ENCODE measurements at regions not wholly inside any gene's neighbourhood (a gene's known extent, or its start where the extent isn't known, plus 50 kb on each side); places are given as distances from the start of the nearest gene placed in this dataset.

- no peaks in the 10 kb centered on the region for H3K36me3 Mint-ChIP-seq
- H3K4me3 Mint-ChIP-seq, result no peak overlapping the region
- ChIA-PET CTCF (no interaction called here), POLR2A (no interaction called here)
- no peaks in the 10 kb centered on the region for H3K4me1 Mint-ChIP-seq (ENCODE audit: low read depth)
- intact Hi-C loops (cut with micrococcal nuclease), result no loop called here
- H3K27ac Mint-ChIP-seq, result no peak overlapping the region
- no peaks in the 10 kb centered on the region for H3K9me3 Mint-ChIP-seq
- no peak for DNase-seq
- H3K27me3 Mint-ChIP-seq, result no peaks in the 10 kb centered on the region
These were observed 195.0 kb upstream of the CLNK start for GRCh38 chr4:10879411-10880110.

- Mint-ChIP-seq H3K4me3 (no peak overlapping the region), H3K27ac (no peak overlapping the region), H3K27me3 (no peaks in the 10 kb centered on the region), H3K4me1 (ENCODE audit: low read depth) (no peaks in the 10 kb centered on the region), H3K9me3 (no peaks in the 10 kb centered on the region), H3K36me3 (no peaks in the 10 kb centered on the region)
- CTCF ChIA-PET, result no interaction called here
- DNase-seq, result no peak
- intact Hi-C loops (cut with micrococcal nuclease), result no loop called here
- POLR2A ChIA-PET, result no interaction called here
These were observed 194.3 kb upstream of the CLNK start for GRCh38 chr4:10878861-10879260.

- Mint-ChIP-seq H3K4me3 (no peak overlapping the region), H3K9me3 (no peaks in the 10 kb centered on the region), H3K4me1 (ENCODE audit: low read depth) (no peaks in the 10 kb centered on the region), H3K36me3 (no peaks in the 10 kb centered on the region), H3K27ac (no peak overlapping the region), H3K27me3 (no peaks in the 10 kb centered on the region)
- ChIA-PET POLR2A (no interaction called here), CTCF (no interaction called here)
- intact Hi-C loops (cut with micrococcal nuclease), result no loop called here
- no peak for DNase-seq
These were observed 192.5 kb upstream of the CLNK start for GRCh38 chr4:10877076-10877475.

- Mint-ChIP-seq H3K27ac (no peak overlapping the region), H3K4me1 (ENCODE audit: low read depth) (no peaks in the 10 kb centered on the region), H3K4me3 (no peak overlapping the region), H3K36me3 (no peaks in the 10 kb centered on the region), H3K27me3 (no peaks in the 10 kb centered on the region), H3K9me3 (no peaks in the 10 kb centered on the region)
- no peak for DNase-seq
- ChIA-PET CTCF (no interaction called here), POLR2A (no interaction called here)
- intact Hi-C loops (cut with micrococcal nuclease), result no loop called here
These were observed 190.7 kb upstream of the CLNK start for GRCh38 chr4:10875144-10875799.

GRCh38 chr4:10873809-10874208 is 189.2 kb upstream of the CLNK start:
- intact Hi-C loops (cut with micrococcal nuclease), result no loop called here
- Mint-ChIP-seq H3K4me1 (ENCODE audit: low read depth) (no peaks in the 10 kb centered on the region), H3K4me3 (no peak overlapping the region), H3K27me3 (no peaks in the 10 kb centered on the region), H3K27ac (no peak overlapping the region), H3K36me3 (no peaks in the 10 kb centered on the region), H3K9me3 (no peaks in the 10 kb centered on the region)
- POLR2A ChIA-PET, result no interaction called here
- DNase-seq, result no peak
- CTCF ChIA-PET, result interaction anchor here (0.6 kb wide), 1 partner anchor 1526 kb away, joined by 3 read pairs; no protein-coding TSS in a partner anchor

GRCh38 chr4:10872833-10873517 is 188.4 kb upstream of the CLNK start:
- H3K9me3 Mint-ChIP-seq, result no peaks in the 10 kb centered on the region
- H3K4me1 Mint-ChIP-seq (ENCODE audit: low read depth), result no peaks in the 10 kb centered on the region
- H3K27ac Mint-ChIP-seq, result no peak overlapping the region
- no peak overlapping the region for H3K4me3 Mint-ChIP-seq
- no peaks in the 10 kb centered on the region for H3K36me3 Mint-ChIP-seq
- CTCF ChIA-PET, result no interaction called here
- no peak for DNase-seq
- intact Hi-C loops (cut with micrococcal nuclease), result no loop called here
- no peaks in the 10 kb centered on the region for H3K27me3 Mint-ChIP-seq
- POLR2A ChIA-PET, result no interaction called here

GRCh38 chr4:10866666-10867065 is 182.1 kb upstream of the CLNK start:
- H3K27me3 Mint-ChIP-seq, result no peaks in the 10 kb centered on the region

GRCh38 chr4:10861036-10861435 is 176.5 kb upstream of the CLNK start:
- no peaks in the 10 kb centered on the region for H3K27me3 Mint-ChIP-seq
- intact Hi-C loops (cut with micrococcal nuclease), result no loop called here
- no peak overlapping the region for H3K27ac Mint-ChIP-seq
- peaks cover 2% of the 10 kb centered on the region for H3K36me3 Mint-ChIP-seq
- no peak overlapping the region for H3K4me3 Mint-ChIP-seq
- H3K9me3 Mint-ChIP-seq, result peaks cover 9% of the 10 kb centered on the region
- DNase-seq, result no peak
- CTCF ChIA-PET, result no interaction called here
- POLR2A ChIA-PET, result no interaction called here
- no peaks in the 10 kb centered on the region for H3K4me1 Mint-ChIP-seq (ENCODE audit: low read depth)

More at GRCh38 chr4:10866666-10867065, 182.1 kb upstream of the CLNK start:
- Mint-ChIP-seq H3K4me3 (no peak overlapping the region), H3K4me1 (ENCODE audit: low read depth) (no peaks in the 10 kb centered on the region), H3K27ac (no peak overlapping the region), H3K36me3 (no peaks in the 10 kb centered on the region), H3K9me3 (peaks cover 2% of the 10 kb centered on the region)
- CTCF ChIA-PET, result no interaction called here
- intact Hi-C loops (cut with micrococcal nuclease), result no loop called here
- POLR2A ChIA-PET, result no interaction called here
- no peak for DNase-seq

GRCh38 chr4:10856271-10856782 is 171.8 kb upstream of the CLNK start:
- H3K27ac Mint-ChIP-seq, result no peak overlapping the region
- no peaks in the 10 kb centered on the region for H3K4me1 Mint-ChIP-seq (ENCODE audit: low read depth)
- CTCF ChIA-PET, result interaction anchor here (0.6 kb wide), 1 partner anchor 340 kb away, joined by 4 read pairs; no protein-coding TSS in a partner anchor
- peaks cover 2% of the 10 kb centered on the region for H3K36me3 Mint-ChIP-seq
- H3K27me3 Mint-ChIP-seq, result no peaks in the 10 kb centered on the region
- no peak for DNase-seq
- H3K9me3 Mint-ChIP-seq, result peaks cover 9% of the 10 kb centered on the region
- H3K4me3 Mint-ChIP-seq, result no peak overlapping the region
- intact Hi-C loops (cut with micrococcal nuclease), result no loop called here
- POLR2A ChIA-PET, result no interaction called here

- H3K4me3 Mint-ChIP-seq, result no peak overlapping the region
- peaks cover 2% of the 10 kb centered on the region for H3K36me3 Mint-ChIP-seq
- no peak for DNase-seq
- ChIA-PET CTCF (no interaction called here), POLR2A (no interaction called here)
- H3K27me3 Mint-ChIP-seq, result no peaks in the 10 kb centered on the region
- intact Hi-C loops (cut with micrococcal nuclease), result no loop called here
- H3K4me1 Mint-ChIP-seq (ENCODE audit: low read depth), result no peaks in the 10 kb centered on the region
- H3K9me3 Mint-ChIP-seq, result peaks cover 5% of the 10 kb centered on the region
- no peak overlapping the region for H3K27ac Mint-ChIP-seq
These were observed 168.6 kb upstream of the CLNK start for GRCh38 chr4:10853196-10853595.

GRCh38 chr4:10841697-10842096 is 157.1 kb upstream of the CLNK start:
- Mint-ChIP-seq H3K9me3 (no peaks in the 10 kb centered on the region), H3K4me3 (no peak overlapping the region), H3K27me3 (no peaks in the 10 kb centered on the region), H3K36me3 (no peaks in the 10 kb centered on the region), H3K27ac (no peak overlapping the region), H3K4me1 (ENCODE audit: low read depth) (no peaks in the 10 kb centered on the region)
- CTCF ChIA-PET, result no interaction called here
- POLR2A ChIA-PET, result no interaction called here
- no peak for DNase-seq
- intact Hi-C loops (cut with micrococcal nuclease), result no loop called here

- Mint-ChIP-seq H3K27ac (no peak overlapping the region), H3K9me3 (no peaks in the 10 kb centered on the region), H3K4me3 (no peak overlapping the region), H3K27me3 (no peaks in the 10 kb centered on the region), H3K4me1 (ENCODE audit: low read depth) (no peaks in the 10 kb centered on the region), H3K36me3 (no peaks in the 10 kb centered on the region)
- ChIA-PET POLR2A (no interaction called here), CTCF (no interaction called here)
- intact Hi-C loops (cut with micrococcal nuclease), result no loop called here
- DNase-seq, result no peak
These were observed 152.6 kb upstream of the CLNK start for GRCh38 chr4:10837151-10837550.
